Endothelial cell (in vitro differentiated cells): ENCODE measurements at regions not wholly inside any gene's neighbourhood (a gene's known extent, or its start where the extent isn't known, plus 50 kb on each side); places are given as distances from the start of the nearest gene placed in this dataset.

Experiments used
- DNase-seq: peaks from one replicate; pipeline ENCODE4 v3.0.0; 2021; ENCODE audit warnings: low spot score
- H3K27ac Mint-ChIP-seq: one replicate; pipeline ENCODE4 v1.8.0; 2021; ENCODE audit warnings: mixed read lengths, inconsistent platforms; ENCODE audit not compliant: unreplicated experiment
- H3K27me3 Mint-ChIP-seq: one replicate; pipeline ENCODE4 v1.8.0; 2021; ENCODE audit warnings: mild to moderate bottlenecking, moderate library complexity, mixed read lengths, inconsistent platforms; ENCODE audit not compliant: unreplicated experiment
- H3K36me3 Mint-ChIP-seq: one replicate; pipeline ENCODE4 v1.8.0; 2021; ENCODE audit warnings: mild to moderate bottlenecking, low read depth, mixed read lengths, inconsistent platforms; ENCODE audit not compliant: unreplicated experiment
- H3K4me1 Mint-ChIP-seq: one replicate; pipeline ENCODE4 v1.8.0; 2021; ENCODE audit warnings: mild to moderate bottlenecking, mixed read lengths, inconsistent platforms; ENCODE audit not compliant: unreplicated experiment
- H3K4me3 Mint-ChIP-seq: one replicate; pipeline ENCODE4 v1.8.0; 2021; ENCODE audit warnings: mild to moderate bottlenecking, mixed read lengths, inconsistent platforms; ENCODE audit not compliant: unreplicated experiment
- H3K9me3 Mint-ChIP-seq: one replicate; pipeline ENCODE4 v1.8.0; 2021; ENCODE audit warnings: mixed read lengths, inconsistent platforms; ENCODE audit not compliant: unreplicated experiment
- CTCF ChIP-seq: fragments of 200-600 bp; sonication (generic); IDR thresholded peaks from one replicate; pipeline ENCODE4 v1.5.0; 2021; ENCODE audit warnings: antibody characterized with exemption; ENCODE audit not compliant: unreplicated experiment

DNA sequence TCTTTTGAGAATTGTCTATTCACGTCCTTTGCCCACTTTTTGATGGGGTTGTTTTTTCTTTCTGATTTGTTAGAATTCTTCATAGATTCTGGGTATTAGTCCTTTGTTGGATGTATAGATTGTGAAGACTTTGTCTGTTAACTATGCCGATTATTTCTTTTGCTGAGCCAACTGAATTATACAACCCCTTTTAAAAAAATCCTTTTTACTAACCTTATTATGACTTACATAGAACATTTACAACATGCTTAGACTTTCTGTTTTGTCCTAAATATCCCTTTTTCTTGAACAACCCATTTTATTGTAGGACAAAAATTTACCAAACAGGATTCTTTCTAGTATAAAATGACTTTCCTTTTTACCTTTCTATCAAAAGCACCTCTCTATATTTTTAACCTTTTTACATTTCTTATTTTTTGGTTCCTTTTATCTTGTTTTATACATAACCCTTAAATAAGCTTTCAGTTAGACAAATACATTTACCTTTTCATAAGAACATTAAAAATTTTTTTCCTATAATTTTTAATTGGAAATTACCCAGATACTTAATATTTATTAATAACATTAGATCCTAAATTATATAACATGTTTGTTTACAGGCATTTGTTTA lies 70.4 kb upstream of the TTLL7 start:
- Mint-ChIP-seq H3K9me3 (peaks cover 4% of the 10 kb centered on the region), H3K4me3 (no peak overlapping the region), H3K27ac (no peak overlapping the region), H3K27me3 (no peaks in the 10 kb centered on the region), H3K4me1 (no peaks in the 10 kb centered on the region), H3K36me3 (no peaks in the 10 kb centered on the region)
- DNase-seq: no peak
- TF ChIP-seq CTCF: no peak

- Mint-ChIP-seq H3K9me3 (no peaks in the 10 kb centered on the region), H3K4me3 (no peak overlapping the region), H3K27ac (no peak overlapping the region), H3K4me1 (no peaks in the 10 kb centered on the region), H3K36me3 (no peaks in the 10 kb centered on the region), H3K27me3 (no peaks in the 10 kb centered on the region)
- no peak for DNase-seq
- no peak for TF ChIP-seq CTCF
Measured at GRCh38 chr1:84062496-84062895, 63.6 kb upstream of the TTLL7 start.

DNA sequence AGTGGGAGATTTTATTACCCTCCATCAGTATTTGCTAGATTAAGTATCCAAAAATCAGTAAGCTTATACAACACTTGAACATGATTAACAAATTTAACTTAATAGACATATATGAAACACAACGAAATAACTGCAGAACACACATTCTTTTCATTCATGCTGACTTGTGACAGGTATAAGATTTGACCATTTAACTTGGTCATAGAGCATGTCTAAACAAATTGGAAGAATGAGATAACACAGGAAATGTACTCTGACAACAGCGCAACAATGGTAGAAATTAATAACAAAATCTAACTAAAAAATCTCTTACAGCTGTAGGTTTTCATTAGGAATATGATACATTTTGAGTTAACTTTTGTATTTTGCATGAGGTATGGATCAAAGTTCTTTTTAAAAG lies 62.4 kb upstream of the TTLL7 start:
- no peaks in the 10 kb centered on the region for H3K9me3 Mint-ChIP-seq
- TF ChIP-seq CTCF: no peak
- no peaks in the 10 kb centered on the region for H3K27me3 Mint-ChIP-seq
- no peak overlapping the region for H3K4me3 Mint-ChIP-seq
- DNase-seq: no peak
- no peaks in the 10 kb centered on the region for H3K36me3 Mint-ChIP-seq
- no peak overlapping the region for H3K27ac Mint-ChIP-seq
- H3K4me1 Mint-ChIP-seq: no peaks in the 10 kb centered on the region

DNA sequence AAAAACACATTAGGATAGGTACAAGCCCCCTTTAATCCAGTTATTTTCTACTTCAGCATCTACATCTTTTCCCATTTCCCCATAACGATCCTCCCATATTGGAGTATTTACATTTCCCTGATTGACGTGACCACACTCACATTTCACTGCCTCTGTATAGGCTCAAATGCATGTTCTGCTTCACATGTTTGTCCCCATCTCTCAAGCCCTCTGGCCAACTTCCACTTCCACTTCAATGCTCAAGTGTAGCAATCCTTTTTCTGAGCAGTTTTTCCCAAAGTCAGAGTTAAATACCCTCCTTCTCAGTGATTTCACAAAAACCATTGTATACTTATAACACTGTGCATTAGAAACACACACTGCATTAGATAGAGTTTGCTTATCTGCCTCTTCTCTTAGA lies 61.8 kb upstream of the TTLL7 start:
- Mint-ChIP-seq H3K9me3 (no peaks in the 10 kb centered on the region), H3K4me1 (no peaks in the 10 kb centered on the region)
- no peak for DNase-seq

GRCh38 chr1:84048820-84049219 lies 49.9 kb upstream of the TTLL7 start:
- Mint-ChIP-seq H3K27ac (no peak overlapping the region), H3K4me3 (no peak overlapping the region), H3K9me3 (no peaks in the 10 kb centered on the region), H3K36me3 (no peaks in the 10 kb centered on the region), H3K4me1 (no peaks in the 10 kb centered on the region), H3K27me3 (no peaks in the 10 kb centered on the region)
- no peak for TF ChIP-seq CTCF
- DNase-seq: no peak

More for the DNA sequence above, 61.8 kb upstream of the TTLL7 start:
- H3K4me3 Mint-ChIP-seq: no peak overlapping the region
- no peak overlapping the region for H3K27ac Mint-ChIP-seq
- TF ChIP-seq CTCF: no peak
- no peaks in the 10 kb centered on the region for H3K27me3 Mint-ChIP-seq
- no peaks in the 10 kb centered on the region for H3K36me3 Mint-ChIP-seq
